Activated naive CD8-positive, alpha-beta T cell (primary cell): ENCODE measurements at regions not wholly inside any gene's neighbourhood (a gene's known extent, or its start where the extent isn't known, plus 50 kb on each side); places are given as distances from the start of the nearest gene placed in this dataset.
"Not testable (repeated sequence)": the region's sequence is repeated elsewhere in the genome, so short reads cannot be mapped to it uniquely, and the experiment has no call there.

Source experiments
- H3K27ac Mint-ChIP-seq: one replicate; pipeline ENCODE4 v1.8.0; 2021; ENCODE audit warnings: mixed read lengths
- H3K27me3 Mint-ChIP-seq: one replicate; pipeline ENCODE4 v1.8.0; 2021; ENCODE audit warnings: mixed read lengths
- H3K36me3 Mint-ChIP-seq: one replicate; pipeline ENCODE4 v1.8.0; 2021; ENCODE audit warnings: mixed read lengths
- H3K4me1 Mint-ChIP-seq: one replicate; pipeline ENCODE4 v1.8.0; 2021; ENCODE audit warnings: low read depth, mixed read lengths
- H3K4me3 Mint-ChIP-seq: one replicate; pipeline ENCODE4 v1.8.0; 2021; ENCODE audit warnings: mild to moderate bottlenecking, mixed read lengths
- H3K9me3 Mint-ChIP-seq: one replicate; pipeline ENCODE4 v1.8.0; 2021; ENCODE audit warnings: low read depth, mixed read lengths

DNA sequence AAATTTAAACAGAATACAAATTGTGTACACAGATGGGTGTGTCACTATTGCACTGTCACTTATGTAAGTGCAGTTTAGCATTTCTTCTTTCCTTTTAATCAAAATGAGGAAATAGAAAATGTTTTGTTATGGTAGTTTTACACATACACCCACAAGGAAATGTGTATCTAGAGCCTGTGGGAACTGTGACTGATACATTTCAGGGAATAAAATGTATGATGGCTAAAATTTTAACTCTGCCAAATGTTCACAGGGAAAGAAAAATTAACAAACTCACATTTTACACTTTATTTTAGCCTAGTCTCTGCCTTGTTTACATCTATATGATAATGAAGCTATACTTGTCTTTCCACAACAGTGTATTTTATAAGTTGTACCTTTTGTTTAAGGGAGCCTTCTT lies 66.4 kb upstream of the NBPF19 start:
- not testable (repeated sequence) for H3K4me3 Mint-ChIP-seq, H3K9me3 Mint-ChIP-seq, H3K4me1 Mint-ChIP-seq, H3K27me3 Mint-ChIP-seq, H3K36me3 Mint-ChIP-seq, H3K27ac Mint-ChIP-seq

DNA sequence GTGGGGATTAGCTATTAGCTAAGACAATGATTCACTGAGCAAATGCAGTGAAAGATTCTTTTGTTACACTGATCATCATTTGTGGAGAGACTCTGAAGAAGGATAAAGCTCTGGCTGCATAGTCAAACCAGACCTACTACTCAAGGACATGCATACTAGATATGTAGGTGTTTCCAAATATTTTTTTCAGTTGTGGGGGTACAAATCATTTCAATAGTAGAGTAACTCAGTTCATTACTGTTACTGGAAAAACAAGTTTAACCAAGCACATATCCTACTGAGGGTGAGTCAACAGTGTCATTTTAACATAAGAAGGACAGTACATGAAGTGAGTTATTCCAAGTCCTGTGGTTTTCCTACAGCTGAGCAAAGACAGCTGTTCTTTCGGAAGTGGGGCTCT lies 59.5 kb upstream of the NBPF19 start:
- H3K4me1 Mint-ChIP-seq, H3K27me3 Mint-ChIP-seq, H3K27ac Mint-ChIP-seq, H3K4me3 Mint-ChIP-seq, H3K9me3 Mint-ChIP-seq, H3K36me3 Mint-ChIP-seq: not testable (repeated sequence)

DNA sequence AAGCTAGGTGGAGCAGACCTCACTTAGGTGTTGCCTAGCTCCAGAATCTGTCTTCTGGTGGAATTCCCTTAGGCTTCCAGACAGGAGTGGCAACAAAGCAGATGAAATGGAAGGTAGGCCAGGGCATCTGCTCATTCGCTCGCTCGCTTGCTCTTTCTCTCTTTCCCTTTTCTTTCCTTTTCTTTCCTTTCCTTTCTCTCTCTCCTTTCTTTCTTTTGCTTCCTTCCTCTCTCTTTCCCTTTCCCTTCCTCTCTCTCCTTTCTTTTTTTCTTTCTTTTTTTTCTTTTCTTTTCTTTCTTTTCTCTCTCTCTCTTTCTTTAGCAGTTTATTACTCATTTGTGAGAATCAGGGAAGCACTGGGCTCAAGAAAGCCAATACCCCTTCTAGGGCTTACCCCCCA lies 56.1 kb upstream of the NBPF19 start:
- not testable (repeated sequence) for H3K4me3 Mint-ChIP-seq, H3K27me3 Mint-ChIP-seq, H3K4me1 Mint-ChIP-seq, H3K36me3 Mint-ChIP-seq, H3K27ac Mint-ChIP-seq, H3K9me3 Mint-ChIP-seq

DNA sequence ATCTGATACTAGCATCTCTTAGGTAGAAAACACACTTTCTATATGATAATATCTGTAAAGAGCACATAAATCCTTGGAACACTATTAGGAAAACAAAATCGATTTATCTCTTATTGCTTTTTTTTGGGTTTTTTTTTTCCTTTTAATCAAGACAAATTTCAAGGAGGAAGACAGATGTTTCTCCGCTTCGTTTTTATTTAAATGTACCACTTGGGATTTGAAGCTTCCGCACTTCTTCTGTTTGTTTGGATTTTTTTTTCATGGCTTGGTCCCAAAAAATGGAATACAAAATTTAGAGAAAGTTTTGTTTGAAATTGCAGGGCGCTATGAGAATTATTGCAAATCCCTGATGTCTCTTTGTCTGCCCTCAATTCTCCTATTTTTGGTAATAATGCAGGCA lies 51.7 kb upstream of the NBPF19 start:
- not testable (repeated sequence) for H3K4me3 Mint-ChIP-seq, H3K27ac Mint-ChIP-seq, H3K36me3 Mint-ChIP-seq, H3K4me1 Mint-ChIP-seq, H3K9me3 Mint-ChIP-seq, H3K27me3 Mint-ChIP-seq
